GM12872 (cell line): ENCODE measurements at regions not wholly inside any gene's neighbourhood (a gene's known extent, or its start where the extent isn't known, plus 50 kb on each side); places are given as distances from the start of the nearest gene placed in this dataset.

Experiments
- TF ChIP-seq, protein P1 (sequence below): IDR thresholded peaks from 3 replicates; pipeline ENCODE4 v1.5.1; 2011; ENCODE audit warnings: low read depth, mild to moderate bottlenecking, low read length, moderate library complexity; ENCODE audit not compliant: insufficient read depth

DNA sequence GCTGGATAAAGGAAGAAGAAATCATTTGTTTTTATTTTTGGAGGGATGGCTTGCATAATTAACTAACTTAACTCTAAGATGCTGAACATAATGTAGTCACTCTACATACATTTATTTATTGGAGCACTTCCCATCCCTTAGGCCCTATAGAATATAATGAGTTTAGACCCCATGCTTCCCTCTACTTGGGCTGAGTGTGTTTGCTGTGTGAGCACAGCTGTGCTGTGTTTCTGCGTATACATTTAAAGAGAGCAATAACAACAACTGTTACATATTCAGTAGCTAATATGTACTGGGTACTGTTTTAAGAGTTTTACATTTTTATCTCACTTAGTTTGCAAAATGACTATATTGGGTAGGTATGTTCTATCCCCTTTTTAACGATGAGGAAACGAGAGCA, 736.6 kb upstream of the NRSN1 start:
- TF ChIP-seq, protein P1, sequence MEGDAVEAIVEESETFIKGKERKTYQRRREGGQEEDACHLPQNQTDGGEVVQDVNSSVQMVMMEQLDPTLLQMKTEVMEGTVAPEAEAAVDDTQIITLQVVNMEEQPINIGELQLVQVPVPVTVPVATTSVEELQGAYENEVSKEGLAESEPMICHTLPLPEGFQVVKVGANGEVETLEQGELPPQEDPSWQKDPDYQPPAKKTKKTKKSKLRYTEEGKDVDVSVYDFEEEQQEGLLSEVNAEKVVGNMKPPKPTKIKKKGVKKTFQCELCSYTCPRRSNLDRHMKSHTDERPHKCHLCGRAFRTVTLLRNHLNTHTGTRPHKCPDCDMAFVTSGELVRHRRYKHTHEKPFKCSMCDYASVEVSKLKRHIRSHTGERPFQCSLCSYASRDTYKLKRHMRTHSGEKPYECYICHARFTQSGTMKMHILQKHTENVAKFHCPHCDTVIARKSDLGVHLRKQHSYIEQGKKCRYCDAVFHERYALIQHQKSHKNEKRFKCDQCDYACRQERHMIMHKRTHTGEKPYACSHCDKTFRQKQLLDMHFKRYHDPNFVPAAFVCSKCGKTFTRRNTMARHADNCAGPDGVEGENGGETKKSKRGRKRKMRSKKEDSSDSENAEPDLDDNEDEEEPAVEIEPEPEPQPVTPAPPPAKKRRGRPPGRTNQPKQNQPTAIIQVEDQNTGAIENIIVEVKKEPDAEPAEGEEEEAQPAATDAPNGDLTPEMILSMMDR = no peak

DNA sequence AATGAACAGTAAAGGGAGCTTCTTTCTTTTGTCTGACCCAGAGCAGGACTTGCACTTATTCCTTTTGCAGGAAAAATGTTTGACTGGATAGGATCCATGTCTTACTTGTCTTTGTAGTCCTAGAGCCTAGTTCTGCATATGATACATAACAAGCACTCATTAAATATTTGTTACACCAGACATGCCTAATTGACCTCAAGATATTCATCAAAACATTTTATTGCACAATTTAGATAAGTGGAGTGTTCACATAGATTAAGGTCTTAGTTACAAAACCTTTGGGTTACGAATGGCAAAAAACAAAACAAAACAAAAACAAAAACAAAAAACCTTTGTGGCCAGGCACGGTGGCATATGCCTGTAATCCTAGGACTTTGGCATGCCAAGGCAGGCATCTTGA, 735.8 kb upstream of the NRSN1 start:
- TF ChIP-seq, protein P1 = no peak

DNA sequence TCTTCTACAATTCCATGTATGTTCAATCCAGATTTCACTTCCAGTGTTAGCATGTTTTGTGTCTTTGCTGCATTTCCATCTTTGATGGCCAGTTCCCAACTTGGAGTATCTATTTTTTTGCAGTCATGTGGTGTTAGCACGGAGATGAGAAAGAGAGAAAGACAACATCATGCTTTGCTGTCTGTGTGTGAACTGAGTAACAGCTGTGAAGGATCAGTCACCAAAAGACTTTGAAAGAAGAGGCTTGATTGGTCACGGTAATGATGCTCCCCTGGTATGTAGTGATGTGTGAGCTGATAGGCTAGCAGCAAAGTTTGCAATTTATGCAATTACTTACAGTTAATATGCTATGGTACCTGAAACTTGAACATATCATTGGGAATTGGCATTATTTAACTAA, 731.3 kb upstream of the NRSN1 start:
- TF ChIP-seq, protein P1 = no peak

DNA sequence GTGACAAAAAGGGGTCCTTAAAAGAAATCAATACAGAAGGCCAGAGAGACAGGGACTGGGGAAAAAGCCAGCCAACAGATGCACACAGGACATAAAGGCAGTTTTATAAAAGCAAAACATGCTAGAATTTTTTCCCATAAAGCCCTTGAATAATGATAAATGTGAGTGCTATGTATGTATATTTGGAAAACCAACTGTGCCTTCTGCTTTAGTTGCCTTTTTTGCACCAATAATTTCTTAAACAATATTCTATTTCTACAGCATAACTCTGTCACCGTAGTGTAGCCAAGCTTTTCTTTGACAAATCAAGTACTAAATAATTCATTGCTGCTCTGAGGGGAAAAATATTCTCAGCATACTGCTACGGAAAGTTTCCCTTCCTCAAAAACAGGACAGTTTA, 730.6 kb upstream of the NRSN1 start:
- TF ChIP-seq, protein P1 = no peak

DNA sequence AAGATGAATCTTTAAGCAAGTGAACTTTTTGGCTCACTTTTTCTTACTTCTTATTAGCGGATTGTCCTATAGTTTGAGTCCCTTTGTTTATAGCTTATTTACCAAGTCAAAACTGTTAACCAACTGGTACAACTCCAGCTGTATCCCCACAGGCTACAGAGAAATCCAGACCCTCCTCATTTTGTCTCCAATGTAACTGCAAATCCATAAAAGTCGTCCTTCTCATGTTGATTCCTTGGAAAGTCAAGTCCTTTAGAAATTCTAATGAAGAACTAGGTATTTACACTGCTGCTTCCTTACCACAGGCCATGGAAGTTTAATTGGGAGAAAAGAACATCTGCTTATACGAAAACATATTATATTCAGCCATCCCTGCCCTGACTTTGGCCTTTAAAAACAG, 729.1 kb upstream of the NRSN1 start:
- TF ChIP-seq, protein P1 = no peak

DNA sequence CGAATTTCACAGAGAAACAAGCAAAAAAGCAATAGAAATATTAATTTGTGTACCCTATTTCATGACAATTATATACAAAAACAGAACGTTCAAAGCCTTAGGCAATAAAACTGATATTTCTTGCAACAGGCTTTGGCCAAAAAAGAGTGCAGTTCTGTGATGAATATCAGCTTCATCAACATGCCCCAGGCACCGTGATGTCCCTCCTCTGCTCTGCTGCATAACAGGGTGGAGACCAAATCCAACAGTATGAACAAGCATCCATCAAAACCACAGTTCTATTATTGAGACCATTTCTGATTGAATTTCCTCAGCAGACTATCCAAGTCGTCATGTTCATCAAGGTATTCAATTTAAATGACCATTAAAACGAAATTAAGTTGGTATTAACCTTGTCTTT, 722.6 kb upstream of the NRSN1 start:
- TF ChIP-seq, protein P1 = no peak

DNA sequence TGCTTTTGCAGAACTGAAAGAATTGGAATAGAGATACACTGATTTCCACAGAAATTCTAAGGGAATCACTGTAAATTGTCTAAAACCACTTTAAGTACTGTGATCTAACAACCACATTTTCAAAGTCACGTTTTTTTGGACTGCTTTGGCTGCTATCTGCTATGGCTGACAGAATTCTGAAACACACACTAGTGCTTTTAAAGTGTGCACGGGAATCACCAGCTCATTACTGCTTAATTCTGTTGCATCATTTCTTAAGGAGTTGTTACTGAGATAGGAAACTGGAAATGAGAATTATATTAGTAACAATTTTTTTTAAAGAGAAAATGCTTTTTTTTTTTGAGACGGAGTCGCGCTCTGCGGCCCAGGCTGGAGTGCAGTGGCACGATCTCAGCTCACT, 716.5 kb upstream of the NRSN1 start:
- TF ChIP-seq, protein P1 = no peak

DNA sequence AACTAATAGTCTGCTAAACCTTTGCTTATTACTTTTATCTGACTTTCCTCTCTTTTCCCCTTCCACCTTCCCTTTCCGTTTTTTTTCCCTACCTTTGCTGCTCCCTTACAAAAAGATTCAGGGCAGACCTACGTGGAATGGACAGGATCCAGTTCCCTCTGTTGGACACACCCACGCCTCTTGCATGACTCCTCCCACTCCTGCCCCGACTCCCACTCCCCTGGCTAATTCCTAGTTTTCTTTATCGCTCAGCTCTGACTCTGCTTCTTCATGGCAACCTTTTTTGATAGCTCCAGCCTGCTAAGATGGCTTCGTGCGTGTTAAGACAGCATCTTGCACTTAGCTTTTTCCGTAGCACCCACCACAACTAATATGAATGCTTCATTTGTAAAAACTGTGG, 715.6 kb upstream of the NRSN1 start:
- TF ChIP-seq, protein P1 = no peak
